SK-N-MC (cell line): ENCODE measurements at regions not wholly inside any gene's neighbourhood (a gene's known extent, or its start where the extent isn't known, plus 50 kb on each side); places are given as distances from the start of the nearest gene placed in this dataset.

Source experiments
- EZH2 ChIP-seq: fragments of 200-600 bp; sonication (generic); IDR thresholded peaks from one replicate; pipeline ENCODE4 v1.6.1; 2017; ENCODE audit warnings: antibody characterized with exemption
- FOXP2 ChIP-seq: optimal IDR thresholded peaks from 2 replicates; pipeline ENCODE3; 2011; ENCODE audit warnings: mild to moderate bottlenecking, moderate library complexity; ENCODE audit not compliant: insufficient read depth; ENCODE audit errors: extremely low read length, control extremely low read depth
- POLR2AphosphoS5 ChIP-seq: IDR thresholded peaks from 2 replicates; pipeline ENCODE4 v1.6.1; 2012; ENCODE audit warnings: mild to moderate bottlenecking, low read depth, low read length, borderline replicate concordance

GRCh38 chr21:26710155-26710554, 135.1 kb downstream of the ADAMTS1 start:
- no peak for TF ChIP-seq EZH2
- no peak for TF ChIP-seq POLR2AphosphoS5
- no peak for TF ChIP-seq FOXP2
